Activated CD4-positive, alpha-beta memory T cell treated with anti-CD3 and anti-CD28 coated beads, Interleukin-2, amount 10 ng/mL, durations not matched to agents 7 days and 5 days (primary cell): ENCODE measurements at regions not wholly inside any gene's neighbourhood (a gene's known extent, or its start where the extent isn't known, plus 50 kb on each side); places are given as distances from the start of the nearest gene placed in this dataset.

Experiments
- CTCF ChIA-PET: fragments of 350-600 bp; sonication (Branson Sonifier 250); formaldehyde crosslinking; loops from one replicate; lab custom pipeline; 2021; ENCODE audit warnings: antibody characterized with exemption, inconsistent platforms; lab: Charles Lee
- POLR2A ChIA-PET: fragments of 350-600 bp; sonication (Branson Sonifier 250); formaldehyde crosslinking; loops from one replicate; lab custom pipeline; 2021; ENCODE audit warnings: antibody characterized with exemption; lab: Charles Lee
- DNase-seq: peaks from one replicate; pipeline ENCODE4 v3.0.0-alpha.2; 2020
- H3K27ac Mint-ChIP-seq: one replicate; pipeline ENCODE4 v1.8.0; 2021; ENCODE audit warnings: mild to moderate bottlenecking, mixed read lengths
- H3K27me3 Mint-ChIP-seq: one replicate; pipeline ENCODE4 v1.8.0; 2021; ENCODE audit warnings: mixed read lengths
- H3K36me3 Mint-ChIP-seq: one replicate; pipeline ENCODE4 v1.8.0; 2021; ENCODE audit warnings: low read depth, mixed read lengths
- H3K4me1 Mint-ChIP-seq: one replicate; pipeline ENCODE4 v1.8.0; 2021; ENCODE audit warnings: mixed read lengths
- H3K4me3 Mint-ChIP-seq: one replicate; pipeline ENCODE4 v1.8.0; 2021; ENCODE audit warnings: mild to moderate bottlenecking, mixed read lengths
- H3K9me3 Mint-ChIP-seq: one replicate; pipeline ENCODE4 v1.8.0; 2021; ENCODE audit warnings: mixed read lengths

DNA sequence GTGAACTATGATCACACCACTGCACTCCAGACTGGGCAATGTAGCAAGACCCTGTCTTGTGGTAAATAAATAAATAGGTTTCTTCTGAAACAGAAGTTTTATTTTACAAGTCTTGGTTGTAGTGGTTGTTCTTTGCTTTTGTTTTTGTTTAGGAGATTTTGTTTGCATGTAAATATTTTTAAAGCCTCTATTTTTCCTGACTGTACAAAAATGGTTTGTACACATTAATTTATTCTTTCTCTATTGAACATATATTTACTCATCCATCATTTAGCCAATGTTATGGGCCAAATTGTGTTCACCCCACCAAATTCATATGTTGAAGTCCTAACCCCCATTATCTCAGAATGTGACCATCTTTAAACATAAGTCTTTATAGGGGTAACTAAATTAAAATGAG, 580.1 kb downstream of the EPHA4 start:
- H3K36me3 Mint-ChIP-seq = no peaks in the 10 kb centered on the region
- ChIA-PET CTCF (no interaction called here), POLR2A (no interaction called here)
- no peak overlapping the region for H3K27ac Mint-ChIP-seq
- peaks cover 5% of the 10 kb centered on the region for H3K27me3 Mint-ChIP-seq
- DNase-seq = no peak
- H3K4me3 Mint-ChIP-seq = no peak overlapping the region
- H3K9me3 Mint-ChIP-seq = no peaks in the 10 kb centered on the region
- H3K4me1 Mint-ChIP-seq = no peaks in the 10 kb centered on the region

DNA sequence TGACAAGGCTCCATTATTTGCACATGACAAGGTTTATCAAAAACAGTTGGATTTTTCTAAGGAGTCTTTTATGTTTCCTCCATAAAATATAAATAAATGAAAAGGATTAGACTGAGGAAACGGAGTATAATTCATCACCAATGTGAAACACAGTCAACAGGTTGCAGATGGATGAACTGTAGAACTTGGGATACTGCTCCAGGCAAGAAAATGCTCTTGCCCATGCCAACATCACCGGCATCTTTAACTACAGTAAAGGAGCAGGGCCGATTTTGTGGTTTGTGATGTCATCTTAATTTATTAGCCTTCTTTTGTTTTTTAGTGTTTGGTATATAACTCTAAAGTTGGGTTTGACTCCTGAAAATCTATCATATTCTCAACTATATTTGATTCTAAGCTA, 577.3 kb downstream of the EPHA4 start:
- Mint-ChIP-seq H3K9me3 (no peaks in the 10 kb centered on the region), H3K27ac (no peak overlapping the region), H3K27me3 (peaks cover 5% of the 10 kb centered on the region), H3K36me3 (no peaks in the 10 kb centered on the region), H3K4me1 (no peaks in the 10 kb centered on the region), H3K4me3 (no peak overlapping the region)
- POLR2A ChIA-PET = no interaction called here
- CTCF ChIA-PET = no interaction called here
- DNase-seq = no peak

GRCh38 chr2:220995581-220995980, 576.5 kb downstream of the EPHA4 start:
- Mint-ChIP-seq H3K4me3 (no peak overlapping the region), H3K9me3 (no peaks in the 10 kb centered on the region), H3K36me3 (no peaks in the 10 kb centered on the region), H3K27ac (no peak overlapping the region), H3K27me3 (peaks cover 5% of the 10 kb centered on the region), H3K4me1 (no peaks in the 10 kb centered on the region)
- no peak for DNase-seq
- CTCF ChIA-PET = no interaction called here
- POLR2A ChIA-PET = no interaction called here

- H3K36me3 Mint-ChIP-seq = no peaks in the 10 kb centered on the region
- H3K4me1 Mint-ChIP-seq = no peaks in the 10 kb centered on the region
- CTCF ChIA-PET = no interaction called here
- peaks cover 5% of the 10 kb centered on the region for H3K27me3 Mint-ChIP-seq
- no peaks in the 10 kb centered on the region for H3K9me3 Mint-ChIP-seq
- no peak for DNase-seq
- H3K27ac Mint-ChIP-seq = no peak overlapping the region
- no peak overlapping the region for H3K4me3 Mint-ChIP-seq
- POLR2A ChIA-PET = no interaction called here
Observed at GRCh38 chr2:220998156-220998555, 573.9 kb downstream of the EPHA4 start.

DNA sequence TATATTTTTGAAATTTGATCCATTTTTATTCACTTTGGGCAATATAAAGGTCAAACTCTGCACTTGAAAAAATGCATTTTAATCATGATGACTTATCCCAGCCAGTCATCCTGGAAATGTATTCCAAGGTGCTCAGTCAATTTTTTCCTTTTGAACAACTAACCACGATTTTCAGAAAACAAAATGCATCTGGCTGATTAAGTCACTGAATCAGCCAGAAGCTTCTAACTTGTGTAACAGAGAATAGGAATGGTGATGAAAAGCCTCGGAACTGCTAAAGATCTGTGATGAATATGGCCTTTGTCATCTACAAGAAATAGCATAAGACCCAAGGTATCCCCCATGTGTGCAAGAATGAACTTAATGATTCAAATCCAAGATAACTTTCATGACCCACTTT, 572.7 kb downstream of the EPHA4 start:
- H3K27ac Mint-ChIP-seq = no peak overlapping the region

GRCh38 chr2:221001381-221001801, 570.7 kb downstream of the EPHA4 start:
- Mint-ChIP-seq H3K27ac (no peak overlapping the region), H3K4me1 (no peaks in the 10 kb centered on the region), H3K9me3 (no peaks in the 10 kb centered on the region), H3K27me3 (no peaks in the 10 kb centered on the region), H3K36me3 (no peaks in the 10 kb centered on the region), H3K4me3 (no peak overlapping the region)
- POLR2A ChIA-PET = no interaction called here
- CTCF ChIA-PET = no interaction called here
- DNase-seq = no peak

More for the DNA sequence above, 572.7 kb downstream of the EPHA4 start:
- DNase-seq = no peak
- ChIA-PET POLR2A (no interaction called here), CTCF (no interaction called here)
- H3K27me3 Mint-ChIP-seq = peaks cover 2% of the 10 kb centered on the region
- H3K4me3 Mint-ChIP-seq = no peak overlapping the region
- H3K9me3 Mint-ChIP-seq = no peaks in the 10 kb centered on the region
- H3K4me1 Mint-ChIP-seq = no peaks in the 10 kb centered on the region
- H3K36me3 Mint-ChIP-seq = no peaks in the 10 kb centered on the region

- Mint-ChIP-seq H3K9me3 (no peaks in the 10 kb centered on the region), H3K27me3 (no peaks in the 10 kb centered on the region), H3K4me1 (no peaks in the 10 kb centered on the region), H3K36me3 (no peaks in the 10 kb centered on the region), H3K4me3 (no peak overlapping the region), H3K27ac (no peak overlapping the region)
- ChIA-PET CTCF (no interaction called here), POLR2A (no interaction called here)
- no peak for DNase-seq
Observed at GRCh38 chr2:221002101-221002685, 569.9 kb downstream of the EPHA4 start.

GRCh38 chr2:221005338-221005737, 566.8 kb downstream of the EPHA4 start:
- H3K4me1 Mint-ChIP-seq = no peaks in the 10 kb centered on the region
- POLR2A ChIA-PET = no interaction called here

GRCh38 chr2:221006084-221006483, 566.0 kb downstream of the EPHA4 start:
- H3K4me1 Mint-ChIP-seq = no peaks in the 10 kb centered on the region
- H3K27ac Mint-ChIP-seq = no peak overlapping the region
- no peak overlapping the region for H3K4me3 Mint-ChIP-seq
- POLR2A ChIA-PET = no interaction called here
- H3K36me3 Mint-ChIP-seq = no peaks in the 10 kb centered on the region
- H3K27me3 Mint-ChIP-seq = no peaks in the 10 kb centered on the region
- no peaks in the 10 kb centered on the region for H3K9me3 Mint-ChIP-seq
- DNase-seq = no peak
- CTCF ChIA-PET = no interaction called here

More at GRCh38 chr2:221005338-221005737, 566.8 kb downstream of the EPHA4 start:
- no peak overlapping the region for H3K27ac Mint-ChIP-seq
- H3K27me3 Mint-ChIP-seq = no peaks in the 10 kb centered on the region
- H3K36me3 Mint-ChIP-seq = no peaks in the 10 kb centered on the region
- no peak overlapping the region for H3K4me3 Mint-ChIP-seq
- no peaks in the 10 kb centered on the region for H3K9me3 Mint-ChIP-seq
- CTCF ChIA-PET = no interaction called here
- DNase-seq = no peak

DNA sequence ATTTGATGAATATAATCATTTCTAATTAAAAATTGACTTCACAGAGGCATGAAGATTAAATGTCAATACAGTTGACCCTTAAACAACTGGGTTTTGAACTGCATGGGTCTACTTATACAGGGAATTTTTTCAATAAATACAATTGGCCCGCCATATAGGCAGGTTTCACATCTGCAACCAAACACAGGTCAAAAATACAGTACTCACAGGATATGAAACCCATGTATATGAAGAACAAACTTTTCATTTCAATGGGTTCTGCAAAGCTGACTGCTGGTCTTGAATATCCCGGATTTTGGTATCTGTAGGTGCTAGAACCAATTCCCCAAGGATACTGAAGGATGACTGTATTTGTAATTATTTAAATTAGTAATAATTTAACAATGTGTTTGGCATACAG, 555.6 kb downstream of the EPHA4 start:
- no peak overlapping the region for H3K4me3 Mint-ChIP-seq
- ChIA-PET CTCF (no interaction called here), POLR2A (no interaction called here)
- no peaks in the 10 kb centered on the region for H3K36me3 Mint-ChIP-seq
- H3K27ac Mint-ChIP-seq = no peak overlapping the region
- DNase-seq = no peak
- H3K27me3 Mint-ChIP-seq = no peaks in the 10 kb centered on the region
- peaks cover 4% of the 10 kb centered on the region for H3K4me1 Mint-ChIP-seq
- H3K9me3 Mint-ChIP-seq = no peaks in the 10 kb centered on the region

- H3K27me3 Mint-ChIP-seq = no peaks in the 10 kb centered on the region
- ChIA-PET POLR2A (no interaction called here), CTCF (no interaction called here)
- H3K27ac Mint-ChIP-seq = no peak overlapping the region
- H3K4me3 Mint-ChIP-seq = no peak overlapping the region
- H3K4me1 Mint-ChIP-seq = peaks cover 4% of the 10 kb centered on the region
- no peaks in the 10 kb centered on the region for H3K9me3 Mint-ChIP-seq
- no peaks in the 10 kb centered on the region for H3K36me3 Mint-ChIP-seq
- DNase-seq = no peak
Observed at GRCh38 chr2:221018262-221018661, 553.8 kb downstream of the EPHA4 start.

DNA sequence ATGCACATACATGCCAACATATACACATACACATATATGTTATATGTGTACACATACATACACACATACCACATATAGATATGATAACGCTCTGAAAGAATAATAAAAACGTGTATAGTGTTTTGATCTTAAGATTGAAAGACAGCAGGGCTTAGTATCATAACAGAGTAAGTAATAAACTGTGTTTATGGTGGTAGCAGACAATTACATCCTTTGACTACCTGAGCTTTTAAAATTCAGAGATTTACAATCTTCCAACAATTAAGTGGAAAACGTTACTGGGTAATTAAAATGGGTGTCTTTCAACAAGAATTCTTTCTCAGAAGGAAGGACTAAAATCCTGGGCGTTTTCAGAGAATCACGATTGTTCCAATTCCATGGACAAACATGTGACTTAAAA, 552.4 kb downstream of the EPHA4 start:
- no peak overlapping the region for H3K27ac Mint-ChIP-seq
- CTCF ChIA-PET = no interaction called here
- POLR2A ChIA-PET = no interaction called here
- no peaks in the 10 kb centered on the region for H3K9me3 Mint-ChIP-seq
- H3K4me3 Mint-ChIP-seq = no peak overlapping the region
- no peaks in the 10 kb centered on the region for H3K27me3 Mint-ChIP-seq
- no peak for DNase-seq
- H3K36me3 Mint-ChIP-seq = no peaks in the 10 kb centered on the region
- no peaks in the 10 kb centered on the region for H3K4me1 Mint-ChIP-seq

DNA sequence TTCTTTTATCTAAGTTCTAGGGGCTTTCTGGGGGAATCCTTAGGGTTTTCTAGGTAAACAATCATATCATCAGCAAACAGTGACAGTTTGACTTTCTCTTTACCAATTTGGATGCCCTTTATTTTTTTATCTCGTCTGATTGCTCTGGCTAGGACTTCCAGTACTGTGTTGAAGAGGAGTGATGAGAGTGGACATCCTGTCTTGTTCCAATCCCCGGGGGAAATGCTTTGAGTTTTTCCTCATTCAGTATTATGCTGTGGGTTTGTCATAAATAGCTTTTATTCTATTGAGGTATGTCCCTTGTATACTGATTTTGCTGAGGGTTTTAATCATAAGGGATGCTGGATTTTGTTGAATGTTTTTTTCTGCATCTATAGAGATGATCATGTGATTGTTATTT, 549.5 kb downstream of the EPHA4 start:
- POLR2A ChIA-PET = no interaction called here
- H3K27ac Mint-ChIP-seq = no peak overlapping the region
- no peaks in the 10 kb centered on the region for H3K36me3 Mint-ChIP-seq
- no peak for DNase-seq
- H3K4me3 Mint-ChIP-seq = no peak overlapping the region
- CTCF ChIA-PET = no interaction called here
- no peaks in the 10 kb centered on the region for H3K9me3 Mint-ChIP-seq
- no peaks in the 10 kb centered on the region for H3K4me1 Mint-ChIP-seq
- no peaks in the 10 kb centered on the region for H3K27me3 Mint-ChIP-seq

GRCh38 chr2:221025398-221025797, 546.7 kb downstream of the EPHA4 start:
- no peak overlapping the region for H3K4me3 Mint-ChIP-seq
- H3K9me3 Mint-ChIP-seq = no peaks in the 10 kb centered on the region
- no peaks in the 10 kb centered on the region for H3K4me1 Mint-ChIP-seq
- ChIA-PET POLR2A (no interaction called here), CTCF (no interaction called here)
- no peak for DNase-seq
- H3K27me3 Mint-ChIP-seq = no peaks in the 10 kb centered on the region
- no peak overlapping the region for H3K27ac Mint-ChIP-seq
- H3K36me3 Mint-ChIP-seq = no peaks in the 10 kb centered on the region
